ENCODE measurements at regions not wholly inside any gene's neighbourhood (a gene's known extent, or its start where the extent isn't known, plus 50 kb on each side); places are given as distances from the start of the nearest gene placed in this dataset.

- TF ChIP-seq CTCF (conservative IDR thresholded peaks at IDR 0.05; ENCODE audit: low read length): no peak
- TF ChIP-seq EZH2phosphoT487 (IDR thresholded peaks at IDR 0.05; ENCODE audit: borderline replicate concordance, low read depth, low read length): no peak
Observed at GRCh38 chrX:113390531-113390930, 549.9 kb upstream of the AMOT start.

Measured in OCI-LY7 (cell line).